HG02981 (cell line): ENCODE measurements at regions not wholly inside any gene's neighbourhood (a gene's known extent, or its start where the extent isn't known, plus 50 kb on each side); places are given as distances from the start of the nearest gene placed in this dataset.

ENCODE experiments used
- ATAC-seq: cut with Tn5 transposase; IDR thresholded peaks from one replicate; pipeline ENCODE4 v1.9.1; 2021; ENCODE audit warnings: mild to moderate bottlenecking, moderate library complexity; ENCODE audit not compliant: unreplicated experiment

- ATAC-seq = no peak
Measured at GRCh38 chr20:22781869-22782268, 197.5 kb upstream of the FOXA2 start.

GRCh38 chr20:22789676-22790075 lies 205.3 kb upstream of the FOXA2 start:
- ATAC-seq = no peak

DNA sequence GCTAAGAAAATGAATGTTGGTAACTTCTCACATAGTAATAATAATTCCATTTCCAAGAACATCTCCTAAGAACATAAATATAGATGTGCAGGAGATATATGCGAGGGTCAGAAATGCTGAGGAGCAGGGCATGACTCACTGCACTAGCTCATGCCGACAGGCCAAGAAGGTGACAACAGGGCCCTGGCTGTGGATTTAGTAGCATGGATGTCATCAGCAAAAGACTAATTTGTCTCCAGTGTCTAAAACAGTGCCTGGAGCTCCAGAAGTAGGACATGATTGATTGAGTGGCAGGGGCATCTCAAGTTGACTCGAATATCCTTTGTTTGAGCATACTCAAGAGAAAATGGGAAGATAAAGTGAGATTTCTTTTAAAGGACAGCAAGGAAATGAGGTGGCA lies 207.0 kb upstream of the FOXA2 start:
- ATAC-seq = no peak

DNA sequence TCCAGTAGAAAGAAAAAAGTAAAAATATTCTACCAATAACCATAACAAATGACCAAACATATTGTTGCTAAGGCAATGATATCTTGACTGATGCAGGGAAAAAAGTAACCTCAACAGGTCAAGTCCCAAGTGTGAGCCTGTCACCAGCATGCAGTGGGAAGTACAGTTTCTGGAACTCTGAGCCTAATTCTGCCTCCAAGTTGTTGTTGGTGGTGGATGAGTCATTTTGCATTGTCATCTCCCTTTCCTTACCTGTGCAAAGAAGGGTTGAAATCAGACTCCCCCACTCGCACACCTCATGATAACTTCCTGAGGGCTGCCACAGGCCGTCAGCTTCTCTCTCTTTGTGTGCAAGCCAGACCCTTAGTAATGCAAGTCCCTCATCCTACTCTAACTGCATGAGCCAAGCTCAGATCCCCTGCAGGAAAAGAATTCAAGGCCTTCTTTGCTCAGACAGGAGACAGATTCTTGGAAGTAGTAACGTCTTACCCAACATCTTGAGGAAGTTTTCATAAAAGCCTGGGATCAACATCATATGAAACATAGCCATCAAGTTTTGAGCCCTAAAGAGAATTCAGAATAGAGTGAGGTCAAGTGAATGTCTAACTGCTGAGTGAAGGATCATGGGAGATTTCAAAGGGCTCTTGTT lies 207.6 kb upstream of the FOXA2 start:
- no peak for ATAC-seq

- no peak for ATAC-seq
Measured at GRCh38 chr20:22794200-22794599, 209.8 kb upstream of the FOXA2 start.

DNA sequence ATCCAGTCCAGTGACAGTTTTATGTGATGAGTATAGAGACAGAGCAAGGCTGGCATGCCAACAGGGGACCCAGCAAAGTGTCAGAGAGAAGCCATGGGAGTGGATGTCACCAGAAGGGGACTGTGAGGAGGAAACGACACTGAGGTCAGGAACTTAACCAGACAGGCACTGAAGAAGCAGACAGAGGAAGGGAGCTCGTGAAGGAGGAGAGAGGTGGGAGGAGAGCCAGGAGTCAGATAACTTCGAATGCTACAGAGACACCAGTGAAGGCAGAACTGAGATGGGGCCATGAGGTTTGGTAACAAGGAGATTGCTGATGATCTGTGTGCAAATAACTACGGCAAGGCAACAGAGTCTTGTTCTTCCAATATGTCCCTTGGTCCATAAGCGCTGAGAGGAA lies 211.1 kb upstream of the FOXA2 start:
- no peak for ATAC-seq

DNA sequence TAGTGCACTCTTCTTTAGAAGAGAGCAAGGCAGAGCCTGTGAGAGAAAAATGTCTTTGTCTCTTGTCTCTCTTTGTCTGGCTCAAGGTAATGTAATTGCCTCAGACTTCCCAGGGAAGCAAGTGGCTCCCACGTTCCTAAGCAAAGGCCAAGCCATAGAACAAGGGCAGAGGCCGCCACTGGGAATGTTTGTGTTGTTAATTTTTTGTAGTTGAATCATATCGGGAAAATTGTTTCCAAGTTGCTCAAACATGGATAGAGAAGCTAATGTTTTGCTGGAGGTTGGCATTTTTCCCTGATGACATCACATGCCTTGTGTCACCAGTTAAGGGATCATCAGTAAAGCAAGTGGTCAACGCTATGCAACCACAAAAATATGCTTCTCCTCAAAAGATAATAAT lies 211.5 kb upstream of the FOXA2 start:
- no peak for ATAC-seq

- no peak for ATAC-seq
Measured at GRCh38 chr20:22796469-22797077, 212.2 kb upstream of the FOXA2 start.

GRCh38 chr20:22797103-22797502 lies 212.7 kb upstream of the FOXA2 start:
- ATAC-seq = no peak

DNA sequence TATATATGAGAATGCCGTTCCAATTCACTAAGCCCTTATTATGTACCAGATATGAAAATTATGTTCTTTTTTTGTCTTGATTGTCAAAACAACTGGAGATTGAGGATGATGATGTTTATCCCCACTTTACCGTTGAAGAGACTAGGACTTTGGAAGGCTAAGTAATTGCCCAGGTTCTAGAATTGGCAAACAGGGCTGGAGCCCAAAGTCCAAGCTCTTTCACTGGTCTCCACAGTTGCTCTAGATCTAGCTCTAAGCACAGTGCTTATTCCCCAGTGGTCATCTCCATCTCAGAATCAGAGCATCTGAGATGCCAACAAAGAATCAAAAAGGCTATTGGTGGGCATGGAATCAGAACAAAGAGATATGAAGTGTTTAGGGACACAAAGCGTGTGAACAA lies 215.3 kb upstream of the FOXA2 start:
- ATAC-seq = no peak

DNA sequence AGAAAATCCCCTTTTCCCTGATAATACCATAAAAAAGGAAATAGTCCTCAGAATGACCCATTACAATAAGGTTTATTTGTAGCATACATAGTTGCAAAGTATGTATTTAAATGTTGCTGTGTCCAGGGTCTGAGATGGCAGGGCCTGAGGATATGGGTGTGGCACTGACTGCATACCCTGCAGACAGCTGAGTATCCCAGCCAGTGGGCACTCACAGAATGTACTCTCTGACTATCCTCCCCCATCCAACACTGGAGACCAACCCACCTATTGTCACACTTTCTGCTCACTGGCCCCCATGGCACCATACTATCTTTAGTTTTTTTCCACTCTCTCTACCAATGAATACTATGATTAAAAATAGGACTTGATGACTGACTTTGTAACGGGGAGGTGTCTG lies 215.8 kb upstream of the FOXA2 start:
- ATAC-seq = no peak

DNA sequence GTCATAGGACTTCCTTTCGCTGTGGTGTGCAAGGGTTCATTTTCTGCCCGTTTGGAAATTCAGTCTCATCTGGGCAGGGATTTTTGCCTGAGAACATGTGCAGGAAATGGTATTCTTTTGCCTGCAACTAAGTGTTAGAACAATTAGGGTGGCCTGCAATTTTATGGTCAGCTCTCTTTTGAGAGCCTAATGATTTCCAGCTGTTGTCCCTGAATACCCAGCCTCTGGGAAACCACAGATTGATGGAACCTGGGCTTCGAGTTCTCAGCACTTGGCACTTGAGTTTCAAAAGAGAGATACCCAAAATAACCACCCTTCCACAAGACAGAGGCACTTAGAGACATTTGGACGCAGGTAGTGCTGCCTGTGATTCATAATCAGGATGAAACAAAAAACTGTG lies 217.2 kb upstream of the FOXA2 start:
- no peak for ATAC-seq

DNA sequence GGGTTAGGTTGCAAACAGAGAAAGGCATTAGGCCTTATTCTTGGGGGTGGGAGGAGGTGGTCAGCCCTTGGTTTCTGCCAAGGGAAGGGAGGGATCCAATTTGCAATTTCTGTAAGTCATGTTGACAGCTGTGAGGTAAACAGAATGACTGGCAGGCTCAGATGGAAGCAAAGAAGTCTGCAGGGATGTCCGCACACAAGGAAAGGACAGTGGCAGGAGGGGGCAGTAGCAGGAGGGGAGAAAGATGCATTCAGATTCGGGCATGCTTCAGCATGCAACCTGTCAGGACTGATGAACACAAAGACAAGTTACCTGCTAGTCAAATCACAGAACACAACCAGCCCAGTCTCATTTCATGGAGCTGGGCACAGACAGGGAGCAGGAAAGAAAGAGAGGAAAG lies 217.9 kb upstream of the FOXA2 start:
- no peak for ATAC-seq

DNA sequence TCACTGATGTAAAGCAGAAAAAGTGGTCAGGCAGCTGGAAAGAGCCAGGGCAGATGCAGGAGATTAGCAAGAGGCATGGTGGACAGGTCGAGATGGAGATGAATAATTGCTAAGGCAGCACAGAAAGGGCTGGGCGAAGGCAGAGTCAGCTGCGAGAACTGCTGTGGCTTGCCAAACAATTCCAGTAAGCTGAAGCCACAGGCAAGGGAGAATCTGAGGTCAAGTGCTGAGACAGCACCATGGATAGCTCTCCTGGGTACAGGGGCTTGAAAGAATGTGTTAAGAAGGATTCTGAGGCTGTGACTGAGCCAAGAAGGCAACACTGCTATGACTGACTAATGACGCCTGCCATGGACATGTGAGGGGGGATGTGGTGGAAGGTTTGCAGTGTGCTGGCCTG lies 220.8 kb upstream of the FOXA2 start:
- ATAC-seq = no peak

DNA sequence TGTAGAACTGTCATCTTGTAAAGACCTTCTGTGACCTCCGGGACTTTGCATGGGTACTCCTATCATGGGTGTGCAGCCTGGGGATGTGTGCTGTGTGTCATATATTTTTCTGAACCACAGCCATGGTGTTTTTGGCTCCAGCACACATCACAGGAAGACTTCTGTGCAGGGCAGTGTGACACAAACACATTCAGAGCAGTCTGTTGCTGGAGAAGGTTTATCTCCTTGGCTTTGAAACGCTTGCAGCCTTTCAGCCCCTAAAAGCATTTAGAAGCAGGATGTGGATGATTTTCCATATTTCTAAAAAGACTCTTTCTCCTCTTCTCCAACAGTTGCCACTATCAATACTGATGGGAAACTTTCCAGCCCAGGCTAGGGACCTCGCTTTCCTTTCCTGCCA lies 221.6 kb upstream of the FOXA2 start:
- no peak for ATAC-seq

DNA sequence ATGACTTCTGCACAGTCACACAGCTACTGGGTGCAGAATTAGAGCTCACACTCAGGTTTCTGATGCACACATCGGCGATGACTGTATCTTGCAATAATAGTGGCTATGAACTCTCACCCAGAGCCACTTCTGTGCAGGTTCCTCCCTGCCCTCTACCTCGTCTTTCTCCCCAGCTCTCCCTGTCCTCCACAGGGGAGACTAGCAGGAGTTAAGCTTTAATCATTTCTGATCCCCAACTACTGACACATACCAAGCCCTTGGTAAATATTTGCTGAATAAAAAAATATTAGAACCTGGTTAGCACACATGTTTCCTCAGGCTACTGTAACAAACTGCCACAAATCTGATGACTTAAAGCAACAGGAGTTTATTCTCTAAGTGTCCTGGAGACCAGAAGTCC lies 222.7 kb upstream of the FOXA2 start:
- ATAC-seq = no peak

GRCh38 chr20:22807646-22808244 lies 223.4 kb upstream of the FOXA2 start:
- no peak for ATAC-seq

GRCh38 chr20:22808628-22809027 lies 224.3 kb upstream of the FOXA2 start:
- no peak for ATAC-seq

DNA sequence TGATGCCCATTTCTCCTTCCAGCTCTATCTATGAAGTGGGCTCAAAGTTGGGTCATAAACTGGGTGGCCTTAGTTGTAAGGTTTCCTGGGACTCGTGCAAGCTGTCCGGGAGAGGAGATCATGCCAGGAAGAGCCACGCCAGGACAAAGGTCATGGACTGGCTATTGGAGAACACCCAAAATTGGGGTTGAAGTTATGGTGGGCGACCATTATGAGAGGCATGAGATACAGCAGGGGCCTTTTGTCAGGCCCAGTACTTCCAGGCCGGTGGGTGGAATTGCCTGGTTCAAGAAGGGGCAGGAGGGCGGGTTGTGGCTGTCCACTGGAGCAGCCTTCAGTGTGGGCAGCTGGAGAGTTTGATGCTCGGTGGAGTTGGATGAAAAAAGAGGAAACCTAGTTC lies 225.1 kb upstream of the SSTR4 start:
- no peak for ATAC-seq

DNA sequence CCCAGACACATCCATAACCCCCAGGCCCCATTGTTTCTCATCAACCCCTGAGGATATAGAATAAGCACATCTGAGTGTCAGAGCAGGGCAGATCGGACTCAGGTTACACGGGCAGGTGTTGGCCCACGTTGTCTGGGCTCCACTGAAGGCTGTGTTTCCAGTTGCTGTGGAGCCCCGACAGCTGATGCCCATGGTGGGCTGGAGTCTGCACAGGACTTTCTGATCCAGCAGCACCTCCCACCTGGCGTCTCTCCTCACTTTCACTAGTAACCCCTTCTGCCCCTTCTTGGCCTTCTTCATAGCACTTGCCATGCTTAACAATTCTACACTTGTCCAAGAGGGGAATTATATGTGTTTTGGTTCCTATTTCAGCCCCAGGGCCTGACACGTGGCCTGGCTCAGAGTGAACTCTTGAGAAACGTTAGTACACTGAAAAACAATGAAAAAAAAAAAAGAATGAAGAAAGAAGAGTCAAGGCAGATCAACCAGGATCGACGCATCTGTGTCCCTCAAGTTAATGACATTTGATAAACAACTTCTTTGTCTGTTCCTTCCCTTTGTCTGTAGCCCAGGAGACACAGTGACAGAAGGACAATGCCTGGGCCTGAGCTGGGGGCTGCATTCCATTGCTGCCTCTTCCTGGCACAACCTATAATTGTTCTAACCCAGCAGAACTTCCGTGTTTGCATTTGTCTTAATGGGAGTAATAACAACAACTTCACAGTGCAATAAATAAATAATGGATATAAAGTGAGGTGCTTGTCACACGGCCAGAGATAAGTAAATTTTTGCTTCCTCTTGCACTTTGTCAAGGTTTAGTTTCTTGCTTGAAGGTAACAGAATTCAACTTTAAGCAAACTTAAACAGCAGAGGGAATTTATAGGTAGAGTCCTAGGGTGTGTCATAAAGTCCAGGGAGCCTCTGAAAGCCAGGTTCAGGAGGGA lies 224.2 kb upstream of the SSTR4 start:
- ATAC-seq = no peak

GRCh38 chr20:22814471-22815205 lies 220.5 kb upstream of the SSTR4 start:
- no peak for ATAC-seq
